ENCODE measurements at regions not wholly inside any gene's neighbourhood (a gene's known extent, or its start where the extent isn't known, plus 50 kb on each side); places are given as distances from the start of the nearest gene placed in this dataset.

DNA sequence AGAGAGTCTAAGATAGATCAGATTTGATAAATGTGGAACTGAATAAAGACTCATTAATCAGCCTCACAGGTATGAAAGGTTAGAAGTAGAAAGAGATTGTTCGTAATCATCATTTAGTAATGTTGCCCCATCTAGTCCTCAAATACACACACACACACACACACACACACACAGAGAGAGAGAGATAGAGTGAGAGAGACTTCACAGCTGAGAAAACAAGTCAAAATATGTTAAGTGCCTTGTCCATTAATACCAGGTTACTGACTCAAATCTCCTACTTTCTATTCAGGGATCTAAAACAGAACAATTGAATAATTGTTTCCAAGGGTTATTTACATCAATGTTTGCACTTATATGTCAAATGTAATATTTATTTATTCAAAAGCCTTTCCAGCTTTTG is 284.6 kb downstream of the MRPS30 start:
- no peak for DNase-seq (ENCODE audit: low read depth)
- no peak overlapping the region for H3K4me3 ChIP-seq (ENCODE audit: low read length)
- TF ChIP-seq, protein P1, sequence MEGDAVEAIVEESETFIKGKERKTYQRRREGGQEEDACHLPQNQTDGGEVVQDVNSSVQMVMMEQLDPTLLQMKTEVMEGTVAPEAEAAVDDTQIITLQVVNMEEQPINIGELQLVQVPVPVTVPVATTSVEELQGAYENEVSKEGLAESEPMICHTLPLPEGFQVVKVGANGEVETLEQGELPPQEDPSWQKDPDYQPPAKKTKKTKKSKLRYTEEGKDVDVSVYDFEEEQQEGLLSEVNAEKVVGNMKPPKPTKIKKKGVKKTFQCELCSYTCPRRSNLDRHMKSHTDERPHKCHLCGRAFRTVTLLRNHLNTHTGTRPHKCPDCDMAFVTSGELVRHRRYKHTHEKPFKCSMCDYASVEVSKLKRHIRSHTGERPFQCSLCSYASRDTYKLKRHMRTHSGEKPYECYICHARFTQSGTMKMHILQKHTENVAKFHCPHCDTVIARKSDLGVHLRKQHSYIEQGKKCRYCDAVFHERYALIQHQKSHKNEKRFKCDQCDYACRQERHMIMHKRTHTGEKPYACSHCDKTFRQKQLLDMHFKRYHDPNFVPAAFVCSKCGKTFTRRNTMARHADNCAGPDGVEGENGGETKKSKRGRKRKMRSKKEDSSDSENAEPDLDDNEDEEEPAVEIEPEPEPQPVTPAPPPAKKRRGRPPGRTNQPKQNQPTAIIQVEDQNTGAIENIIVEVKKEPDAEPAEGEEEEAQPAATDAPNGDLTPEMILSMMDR (conservative IDR thresholded peaks at IDR 0.05; ENCODE audit: low read depth, low read length) = no peak

DNA sequence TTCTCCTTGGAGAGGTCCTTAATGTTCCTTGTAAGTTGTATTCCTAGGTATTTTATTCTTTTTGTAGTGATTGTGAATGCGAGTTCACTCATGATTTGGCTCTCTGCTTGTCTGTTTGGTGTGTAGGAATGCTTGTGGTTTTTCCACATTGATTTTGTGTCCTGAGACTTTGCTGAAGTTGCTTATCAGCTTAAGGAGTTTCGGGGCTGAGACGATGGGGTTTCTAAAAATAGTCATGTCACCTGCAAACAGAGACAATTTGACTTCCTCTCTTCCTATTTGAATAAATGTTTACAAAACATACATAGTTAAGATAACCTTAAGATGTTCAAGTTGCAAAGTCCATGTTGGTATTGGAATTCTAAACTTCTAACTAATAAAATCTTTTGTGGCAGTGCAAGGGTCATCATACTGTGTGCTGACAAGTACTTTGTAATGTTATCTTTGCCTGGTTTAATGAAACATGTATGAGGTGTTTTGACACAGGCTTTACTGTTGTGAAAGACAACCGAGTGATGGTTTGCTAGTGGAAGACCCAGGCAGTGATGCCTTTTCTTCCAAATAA is 286.2 kb downstream of the MRPS30 start:
- no peak overlapping the region for H3K4me3 ChIP-seq (ENCODE audit: low read length)
- TF ChIP-seq, protein P1 (conservative IDR thresholded peaks at IDR 0.05; ENCODE audit: low read depth, low read length) = no peak
- DNase-seq (ENCODE audit: low read depth) = no peak

DNA sequence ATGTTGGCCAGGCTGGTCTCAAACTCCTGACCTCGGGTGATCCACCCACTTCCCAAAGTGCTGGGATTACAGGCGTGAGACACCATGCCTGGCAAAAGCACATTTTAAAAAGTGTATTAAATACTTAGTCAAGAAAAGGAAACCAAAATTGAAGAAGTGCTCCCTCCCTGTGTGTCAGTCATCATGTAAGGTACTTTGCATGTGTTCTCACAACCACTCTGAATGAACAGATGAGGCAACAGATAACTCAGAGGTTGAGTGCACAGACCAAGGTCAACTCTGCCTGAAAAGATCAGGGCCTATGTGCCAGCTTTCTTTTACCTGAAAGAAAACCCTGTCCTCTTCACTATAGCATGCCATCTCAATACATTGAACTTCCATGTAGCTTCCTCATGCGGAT is 289.7 kb downstream of the MRPS30 start:
- no peak for DNase-seq (ENCODE audit: low read depth)
- TF ChIP-seq, protein P1 (conservative IDR thresholded peaks at IDR 0.05; ENCODE audit: low read depth, low read length) = no peak

DNA sequence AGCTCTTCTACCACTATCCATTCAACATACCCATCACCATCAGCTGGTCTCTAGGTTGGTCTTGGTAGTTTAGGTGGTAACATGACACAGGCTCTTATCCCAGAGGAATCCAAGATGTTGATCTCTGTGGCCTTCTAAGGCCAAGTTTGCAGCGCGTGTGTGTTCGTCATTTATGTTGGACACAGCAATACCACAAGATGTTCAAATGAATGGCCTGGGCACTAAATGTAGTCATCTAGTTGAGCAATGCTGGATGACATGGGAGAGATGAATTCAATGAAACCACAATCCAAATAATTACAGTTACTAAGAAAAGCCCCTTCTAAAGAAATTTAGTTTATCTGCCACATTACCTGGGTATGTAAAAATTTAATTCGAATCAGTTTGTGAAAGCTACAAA is 292.4 kb downstream of the MRPS30 start:
- DNase-seq (ENCODE audit: low read depth) = no peak
- TF ChIP-seq, protein P1 (conservative IDR thresholded peaks at IDR 0.05; ENCODE audit: low read depth, low read length) = no peak

More for the DNA sequence above, 289.7 kb downstream of the MRPS30 start:
- no peak overlapping the region for H3K4me3 ChIP-seq (ENCODE audit: low read length)

DNA sequence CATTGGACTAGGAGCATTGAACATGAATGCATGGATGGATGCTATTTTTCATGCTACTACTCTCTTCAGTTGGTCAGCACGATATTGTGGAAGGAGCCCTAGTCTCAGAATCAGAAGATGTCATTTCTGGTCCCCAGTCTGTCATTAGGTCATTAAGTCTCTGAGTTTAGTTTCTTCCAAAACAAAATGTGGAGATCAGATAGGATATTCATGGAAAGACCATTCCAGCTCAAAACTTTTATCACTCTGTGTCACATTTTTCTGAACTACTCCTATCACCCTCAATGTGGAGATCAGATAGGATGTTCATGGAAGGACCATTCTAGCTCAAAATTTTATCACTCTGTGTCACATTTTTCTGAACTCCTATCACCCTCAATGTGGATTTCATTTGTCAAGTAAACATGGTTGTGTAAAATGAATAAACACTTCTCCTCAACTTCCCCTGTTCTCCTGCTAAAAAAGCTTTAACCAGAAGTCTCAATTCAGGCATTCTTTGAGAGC is 296.8 kb downstream of the MRPS30 start:
- DNase-seq (ENCODE audit: low read depth) = no peak
- no peak overlapping the region for H3K4me3 ChIP-seq (ENCODE audit: low read length)
- TF ChIP-seq, protein P1 (conservative IDR thresholded peaks at IDR 0.05; ENCODE audit: low read depth, low read length) = no peak

More for the DNA sequence above, 292.4 kb downstream of the MRPS30 start:
- H3K4me3 ChIP-seq (ENCODE audit: low read length) = no peak overlapping the region

DNA sequence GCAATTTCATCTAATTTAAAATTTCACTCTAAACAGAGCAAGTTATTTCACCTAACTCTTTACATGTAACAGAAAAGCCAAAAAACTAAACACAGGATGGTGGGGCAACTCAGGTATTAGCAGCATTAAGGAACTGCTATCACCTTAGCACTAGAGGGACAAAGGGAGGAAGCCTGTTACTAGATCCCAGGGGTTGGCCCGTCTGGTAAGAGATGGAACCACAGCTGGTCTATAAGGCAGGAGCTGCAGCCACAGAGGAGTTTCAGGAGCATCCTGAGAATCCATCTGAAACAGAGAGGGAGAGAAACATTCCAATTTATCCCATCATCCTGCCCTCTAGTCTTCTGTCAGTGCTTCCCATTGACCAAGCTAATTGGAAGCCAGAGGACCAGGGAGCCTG is 300.3 kb downstream of the MRPS30 start:
- DNase-seq (ENCODE audit: low read depth) = no peak
- TF ChIP-seq, protein P1 (conservative IDR thresholded peaks at IDR 0.05; ENCODE audit: low read depth, low read length) = no peak
- H3K4me3 ChIP-seq (ENCODE audit: low read length) = no peak overlapping the region

DNA sequence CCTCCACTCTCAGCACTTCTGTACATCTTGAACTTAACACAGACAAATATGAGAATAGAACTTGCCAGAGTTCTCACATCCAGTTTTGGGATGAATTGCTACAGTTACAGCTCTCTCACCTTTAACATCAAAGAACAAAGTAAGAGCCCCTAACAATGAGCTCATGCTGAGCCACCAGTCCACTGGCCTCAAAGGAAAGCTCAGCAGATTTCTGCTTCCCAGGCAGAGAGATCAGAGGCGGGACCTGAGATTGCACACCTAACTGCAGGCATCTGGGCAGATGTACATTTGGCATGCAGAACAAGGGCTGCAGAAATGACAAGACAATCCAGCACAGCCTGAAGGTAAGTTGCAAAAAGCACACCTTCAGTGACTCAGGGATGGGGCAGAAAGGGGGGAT is 300.9 kb downstream of the MRPS30 start:
- H3K4me3 ChIP-seq (ENCODE audit: low read length) = no peak overlapping the region
- DNase-seq (ENCODE audit: low read depth) = no peak
- TF ChIP-seq, protein P1 (conservative IDR thresholded peaks at IDR 0.05; ENCODE audit: low read depth, low read length) = no peak

Data from retinal pigment epithelial cell (primary cell).